NCI-H2171 (cell line): ENCODE measurements at regions not wholly inside any gene's neighbourhood (a gene's known extent, or its start where the extent isn't known, plus 50 kb on each side); places are given as distances from the start of the nearest gene placed in this dataset.

ENCODE experiments used
- DNase-seq: peaks from one replicate; lab custom pipeline; 2025; lab: John Stamatoyannopoulos, UW

- DNase-seq, result no peak
Measured at GRCh38 chr16:85457366-85457765, 155.8 kb upstream of the GSE1 start.

GRCh38 chr16:85458968-85459367 lies 154.2 kb upstream of the GSE1 start:
- peak; percentile 74 for DNase-seq

- no peak for DNase-seq
Measured at GRCh38 chr16:85459529-85460251, 153.4 kb upstream of the GSE1 start.

GRCh38 chr16:85460252-85461021 lies 152.7 kb upstream of the GSE1 start:
- DNase-seq, result peak; percentile 62

GRCh38 chr16:85461022-85461813 lies 151.9 kb upstream of the GSE1 start:
- peak; percentile 73 for DNase-seq

- peak; percentile 68 for DNase-seq
Measured at GRCh38 chr16:85461814-85462713, 151.1 kb upstream of the GSE1 start.

GRCh38 chr16:85462714-85463611 lies 150.2 kb upstream of the GSE1 start:
- no peak for DNase-seq

GRCh38 chr16:85463672-85464382 lies 149.3 kb upstream of the GSE1 start:
- DNase-seq, result no peak

- DNase-seq, result no peak
Measured at GRCh38 chr16:85464383-85465305, 148.5 kb upstream of the GSE1 start.

GRCh38 chr16:85465328-85466303 lies 147.5 kb upstream of the GSE1 start:
- no peak for DNase-seq

- no peak for DNase-seq
Measured at GRCh38 chr16:85466304-85466700, 146.8 kb upstream of the GSE1 start.

- DNase-seq, result no peak
Measured at GRCh38 chr16:85466989-85467388, 146.1 kb upstream of the GSE1 start.

GRCh38 chr16:85469929-85470590 lies 143.1 kb upstream of the GSE1 start:
- DNase-seq, result no peak

GRCh38 chr16:85470873-85471272 lies 142.2 kb upstream of the GSE1 start:
- DNase-seq, result no peak

GRCh38 chr16:85471469-85472431 lies 141.4 kb upstream of the GSE1 start:
- no peak for DNase-seq

- DNase-seq, result no peak
Measured at GRCh38 chr16:85472514-85472913, 140.6 kb upstream of the GSE1 start.
